CD1c-positive myeloid dendritic cell (primary cell): ENCODE measurements at regions not wholly inside any gene's neighbourhood (a gene's known extent, or its start where the extent isn't known, plus 50 kb on each side); places are given as distances from the start of the nearest gene placed in this dataset.
A peak's percentile ranks its signal among the peaks of the same experiment; 100 is the strongest.
"Not testable (repeated sequence)": the region's sequence is repeated elsewhere in the genome, so short reads cannot be mapped to it uniquely, and the experiment has no call there.

ENCODE experiments used
- DNase-seq: peaks from one replicate; pipeline ENCODE4 v3.0.0-alpha.2; 2016; ENCODE audit errors: extremely low spot score

- DNase-seq, result no peak
Observed at GRCh38 chr3:56926243-56926946, 124.6 kb upstream of the ARHGEF3 start.

- DNase-seq, result not testable (repeated sequence)
Observed at GRCh38 chr3:56924700-56925099, 123.0 kb upstream of the ARHGEF3 start.

GRCh38 chr3:56923526-56924224 is 121.9 kb upstream of the ARHGEF3 start:
- peak; percentile 50 for DNase-seq

- peak; percentile 36 for DNase-seq
Observed at GRCh38 chr3:56921573-56922453, 120.1 kb upstream of the ARHGEF3 start.

GRCh38 chr3:56919797-56920195 is 118.0 kb upstream of the ARHGEF3 start:
- no peak for DNase-seq

- no peak for DNase-seq
Observed at GRCh38 chr3:56919137-56919796, 117.5 kb upstream of the ARHGEF3 start.

- peak; percentile 81 for DNase-seq
Observed at GRCh38 chr3:56918111-56918568, 116.4 kb upstream of the ARHGEF3 start.

- DNase-seq, result peak; percentile 25
Observed at GRCh38 chr3:56917361-56918110, 115.8 kb upstream of the ARHGEF3 start.

- no peak for DNase-seq
Observed at GRCh38 chr3:56916716-56917360, 115.1 kb upstream of the ARHGEF3 start.

- peak; percentile 66 for DNase-seq
Observed at GRCh38 chr3:56915966-56916586, 114.3 kb upstream of the ARHGEF3 start.

GRCh38 chr3:56914646-56915045 is 112.9 kb upstream of the ARHGEF3 start:
- DNase-seq, result no peak

GRCh38 chr3:56911363-56911762 is 109.6 kb upstream of the ARHGEF3 start:
- DNase-seq, result peak; percentile 25

- no peak for DNase-seq
Observed at GRCh38 chr3:56909349-56909748, 107.6 kb upstream of the ARHGEF3 start.

- no peak for DNase-seq
Observed at GRCh38 chr3:56908004-56908403, 106.3 kb upstream of the ARHGEF3 start.

GRCh38 chr3:56904552-56905215 is 102.9 kb upstream of the ARHGEF3 start:
- peak; percentile 19 for DNase-seq

- DNase-seq, result no peak
Observed at GRCh38 chr3:56903231-56903782, 101.6 kb upstream of the ARHGEF3 start.

GRCh38 chr3:56902468-56903160 is 100.9 kb upstream of the ARHGEF3 start:
- DNase-seq, result no peak

- no peak for DNase-seq
Observed at GRCh38 chr3:56900801-56901200, 99.1 kb upstream of the ARHGEF3 start.

- no peak for DNase-seq
Observed at GRCh38 chr3:56899851-56900250, 98.1 kb upstream of the ARHGEF3 start.
